PFSK-1 (cell line): ENCODE measurements at regions not wholly inside any gene's neighbourhood (a gene's known extent, or its start where the extent isn't known, plus 50 kb on each side); places are given as distances from the start of the nearest gene placed in this dataset.

ENCODE experiments used
- FOXP2 ChIP-seq: optimal IDR thresholded peaks from 2 replicates; pipeline ENCODE3; 2011; ENCODE audit warnings: borderline replicate concordance, control low read depth, inconsistent platforms; ENCODE audit not compliant: insufficient read depth; ENCODE audit errors: extremely low read length, extremely low read depth
- POLR2AphosphoS5 ChIP-seq: IDR thresholded peaks from 2 replicates; pipeline ENCODE4 v1.6.1; 2012; ENCODE audit warnings: low read depth, mild to moderate bottlenecking, control low read depth, low read length, moderate library complexity
- REST ChIP-seq, 2 experiments: IDR thresholded peaks; 2 replicates each; pipeline versions ENCODE4 v1.6.1 to v1.8.0; 2011 to 2012; ENCODE audit warnings: low read depth in 2 of 2, low read length in 2 of 2, control low read depth in 1 of 2, inconsistent platforms in 1 of 2, mild to moderate bottlenecking in 1 of 2, moderate library complexity in 1 of 2; ENCODE audit not compliant: insufficient read depth in 1 of 2
- SIN3A ChIP-seq: IDR thresholded peaks from 2 replicates; pipeline ENCODE4 v1.6.1; 2012; ENCODE audit warnings: mild to moderate bottlenecking, low read length, moderate library complexity, borderline replicate concordance; ENCODE audit not compliant: insufficient read depth
- TAF1 ChIP-seq: IDR thresholded peaks from 2 replicates; pipeline ENCODE4 v1.6.1; 2012; ENCODE audit warnings: low read length, control low read depth, borderline replicate concordance; ENCODE audit not compliant: insufficient read depth

DNA sequence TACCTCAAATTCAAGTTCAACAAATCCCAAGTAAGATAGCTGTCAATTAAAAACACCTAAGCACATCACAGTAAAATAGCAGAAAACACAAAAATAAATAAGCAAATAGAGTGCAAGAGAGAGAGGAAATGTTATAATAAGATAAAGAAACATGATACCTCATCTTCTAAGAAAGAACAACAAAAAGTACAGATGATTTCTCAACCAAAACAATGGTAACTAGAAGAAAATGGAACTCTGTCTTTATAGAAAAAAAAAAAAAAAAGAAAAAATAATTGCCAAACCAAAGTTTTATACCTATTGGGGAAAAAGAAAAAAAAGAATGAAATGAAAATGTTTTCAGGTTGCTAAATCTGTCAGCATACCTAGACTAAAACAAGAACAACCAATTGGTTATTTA is 1253.5 kb upstream of the CDH2 start:
- TF ChIP-seq POLR2AphosphoS5 (no peak), REST (IDR thresholded peaks at IDR 0.05; ENCODE audit: insufficient read depth in 1 of 2, low read depth in 2 of 2, low read length in 2 of 2) (no peak), SIN3A (no peak), TAF1 (no peak), FOXP2 (no peak)
